PFSK-1 (cell line): ENCODE measurements at regions not wholly inside any gene's neighbourhood (a gene's known extent, or its start where the extent isn't known, plus 50 kb on each side); places are given as distances from the start of the nearest gene placed in this dataset.

Experiments
- POLR2AphosphoS5 ChIP-seq: IDR thresholded peaks from 2 replicates; pipeline ENCODE4 v1.6.1; 2012; ENCODE audit warnings: low read depth, mild to moderate bottlenecking, control low read depth, low read length, moderate library complexity
- REST ChIP-seq, 2 experiments: IDR thresholded peaks; 2 replicates each; pipeline versions ENCODE4 v1.6.1 to v1.8.0; 2011 to 2012; ENCODE audit warnings: low read depth in 2 of 2, low read length in 2 of 2, control low read depth in 1 of 2, inconsistent platforms in 1 of 2, mild to moderate bottlenecking in 1 of 2, moderate library complexity in 1 of 2; ENCODE audit not compliant: insufficient read depth in 1 of 2

- TF ChIP-seq POLR2AphosphoS5 (no peak), REST (IDR thresholded peaks at IDR 0.05; ENCODE audit: insufficient read depth in 1 of 2, low read depth in 2 of 2, low read length in 2 of 2) (no peak)
Measured at GRCh38 chr12:93142881-93143280, 213.8 kb upstream of the EEA1 start.
